HepG2 (cell line): ENCODE measurements at regions not wholly inside any gene's neighbourhood (a gene's known extent, or its start where the extent isn't known, plus 50 kb on each side); places are given as distances from the start of the nearest gene placed in this dataset.

ENCODE experiments used
- ATAC-seq: fragments of 200-7000 bp; cut with Tn5 transposase; 3 replicates; pipeline ENCODE4 v1.9.1; 2020; ENCODE audit warnings: mild to moderate bottlenecking, moderate library complexity
- BruUV-seq: library from RNA; stranded (reverse); fragments of 400-500 nt; replicated peaks from 2 replicates; lab custom pipeline; 2021; lab: Mats Ljungman, UMichigan
- CTCF ChIA-PET: fragments of 300-600 bp; formaldehyde crosslinking; extraction: SDS; loops from one replicate; lab custom pipeline; 2021; ENCODE audit warnings: low total read pairs, inconsistent platforms, low intra/inter-chr PET ratio; lab: Yijun Ruan, JAX
- POLR2A ChIA-PET: fragments of 350-600 bp; sonication (Branson Sonifier 250); formaldehyde crosslinking; loops from one replicate; lab custom pipeline; 2020; ENCODE audit warnings: antibody characterized with exemption, inconsistent platforms; lab: Yijun Ruan, JAX
- DNase-seq: peaks from one replicate; pipeline ENCODE4 v3.0.0-alpha.2; 2015; ENCODE audit warnings: low spot score
- FAIRE-seq: peaks from 3 replicates; lab custom pipeline; 2011; peaks lifted over from hg19 to GRCh38; lab: Jason Lieb, UNC
- H2AFZ ChIP-seq: one replicate; pipeline ENCODE4 v1.6.1; 2011; ENCODE audit warnings: low read length, inconsistent platforms
- H3K27ac ChIP-seq: fragments of 300-600 bp; 3 replicates; pipeline ENCODE4 v1.8.0; 2011; ENCODE audit warnings: mixed run types, mild to moderate bottlenecking, mixed read lengths, low read length, inconsistent platforms; ENCODE audit not compliant: insufficient read depth; ENCODE audit errors: extremely low read length
- H3K27me3 ChIP-seq, 2 experiments: fragments of 200-600 bp in 1 of 2; 2 replicates in 1 of 2; 3 replicates in 1 of 2; pipeline versions ENCODE4 v1.6.0 to v1.8.0; 2011; ENCODE audit warnings: low read length in 2 of 2, mild to moderate bottlenecking in 2 of 2, moderate library complexity in 2 of 2, inconsistent platforms in 1 of 2; ENCODE audit not compliant: insufficient read depth in 2 of 2, control insufficient read depth in 1 of 2
- H3K36me3 ChIP-seq, 2 experiments: fragments of 200-600 bp in 1 of 2; replicated peaks in 1 of 2; 2 replicates in 1 of 2; 3 replicates in 1 of 2; pipeline versions ENCODE4 v1.5.1 to v1.8.0; 2011; ENCODE audit warnings: low read length in 2 of 2, inconsistent platforms in 1 of 2; ENCODE audit not compliant: insufficient read depth in 2 of 2, control insufficient read depth in 1 of 2
- H3K4me1 ChIP-seq: 2 replicates; pipeline ENCODE4 v1.5.1; 2012; ENCODE audit warnings: low read length, inconsistent platforms; ENCODE audit not compliant: insufficient read depth
- H3K4me2 ChIP-seq: 2 replicates; pipeline ENCODE4 v1.6.0; 2011; ENCODE audit warnings: low read depth, low read length, inconsistent platforms
- H3K4me3 ChIP-seq, 3 experiments: fragments of 200-600 bp in 1 of 3; sonication (generic), shearing (Covaris generic) in 1 of 3; replicated peaks in 1 of 3; 2 replicates each; pipeline ENCODE4 v1.5.1; 2011 to 2016; ENCODE audit warnings: low read length in 3 of 3, inconsistent platforms in 2 of 3, low read depth in 2 of 3, mild to moderate bottlenecking in 2 of 3, control low read depth in 1 of 3, mixed read lengths in 1 of 3; ENCODE audit not compliant: insufficient read depth in 1 of 3
- H3K79me2 ChIP-seq: one replicate; pipeline ENCODE4 v1.6.1; 2011; ENCODE audit warnings: low read length, inconsistent platforms; ENCODE audit not compliant: insufficient read depth
- H3K9ac ChIP-seq: 2 replicates; pipeline ENCODE4 v1.6.0; 2011; ENCODE audit warnings: mild to moderate bottlenecking, low read depth, low read length, inconsistent platforms; ENCODE audit not compliant: insufficient read depth
- H3K9me3 ChIP-seq: 2 replicates; pipeline ENCODE4 v1.5.1; 2012; ENCODE audit warnings: mild to moderate bottlenecking, low read length
- H4K20me1 ChIP-seq: 2 replicates; pipeline ENCODE4 v1.6.0; 2011; ENCODE audit warnings: inconsistent platforms, mild to moderate bottlenecking, low read length, moderate library complexity; ENCODE audit not compliant: insufficient read depth
- ATF1 ChIP-seq: IDR thresholded peaks from 2 replicates; pipeline ENCODE4 v1.6.1; 2016; ENCODE audit warnings: mild to moderate bottlenecking, control low read depth
- ATF7 ChIP-seq, 2 experiments: fragments of 450-650 bp in 1 of 2; sonication (generic) in 1 of 2; formaldehyde crosslinking in 1 of 2; IDR thresholded peaks; 2 replicates each; pipeline versions ENCODE4 v1.4.0 to v1.6.1; 2016 to 2020; ENCODE audit warnings: antibody characterized with exemption in 1 of 2, mild to moderate bottlenecking in 1 of 2, missing genetic modification reagents in 1 of 2
- HMG20A ChIP-seq: IDR thresholded peaks from 2 replicates; pipeline ENCODE4 v1.6.1; 2016; ENCODE audit warnings: borderline replicate concordance
- HNRNPH1 ChIP-seq: fragments of 200-400 bp; formaldehyde crosslinking; optimal IDR thresholded peaks from 2 replicates; pipeline ENCODE3; 2017; ENCODE audit warnings: mild to moderate bottlenecking, low read depth, low read length
- KLF11 ChIP-seq: IDR thresholded peaks from 2 replicates; pipeline ENCODE4 v1.6.1; 2016; ENCODE audit warnings: missing compliant biosample characterization
- KMT2B ChIP-seq: IDR thresholded peaks from 2 replicates; pipeline ENCODE4 v1.6.1; 2016; ENCODE audit warnings: missing genetic modification reagents, missing compliant biosample characterization
- MED1 ChIP-seq: sonication (generic); formaldehyde crosslinking; IDR thresholded peaks from 2 replicates; pipeline ENCODE4 v1.4.0; 2020; ENCODE audit warnings: missing genetic modification reagents
- NR1H2 ChIP-seq: sonication (generic); formaldehyde crosslinking; IDR thresholded peaks from 2 replicates; pipeline ENCODE4 v1.8.1; 2022; ENCODE audit warnings: low read depth, missing genetic modification reagents, borderline replicate concordance
- REXO4 ChIP-seq: sonication (generic); formaldehyde crosslinking; IDR thresholded peaks from 2 replicates; pipeline ENCODE4 v1.8.0; 2022; ENCODE audit warnings: missing genetic modification reagents, mild to moderate bottlenecking, borderline replicate concordance
- TAF1 ChIP-seq: sonication (generic); formaldehyde crosslinking; IDR thresholded peaks from 2 replicates; pipeline ENCODE4 v1.4.0; 2020; ENCODE audit warnings: missing genetic modification reagents
- TEAD3 ChIP-seq: optimal IDR thresholded peaks from 2 replicates; pipeline ENCODE3; 2016; ENCODE audit warnings: borderline replicate concordance
- TRIM24 ChIP-seq: sonication (generic); formaldehyde crosslinking; IDR thresholded peaks from 2 replicates; pipeline ENCODE4 v1.8.0; 2022; ENCODE audit warnings: mild to moderate bottlenecking, missing genetic modification reagents
- whole genome bisulfite sequencing: methylation state at CpG from one replicate; pipeline ENCODE4 v1.1.6; 2017; ENCODE audit warnings: low lambda C conversion rate; 5-methylcytosine and 5-hydroxymethylcytosine counted together
- in situ Hi-C: cut with HindIII; loops from 2 replicates; pipeline ENCODE4 v1.10.0; 2017; ENCODE audit warnings: low pct_unique_long_range_greater_than_20kb; ENCODE audit not compliant: extremely low pct_ligation_motif_present
- intact Hi-C: fragments of 100-400 bp; cut with micrococcal nuclease; formaldehyde crosslinking; loops from one replicate; pipeline ENCODE4 v1.10.0; 2022; ENCODE audit not compliant: unreplicated experiment
- TF ChIP-seq, protein P1 (sequence below): sonication (generic); formaldehyde crosslinking; IDR thresholded peaks from 2 replicates; pipeline ENCODE4 v1.4.0; 2020; ENCODE audit warnings: missing genetic modification reagents, borderline replicate concordance
- TF ChIP-seq, protein P2 (sequence below): sonication (generic); formaldehyde crosslinking; IDR thresholded peaks from 2 replicates; pipeline ENCODE4 v1.9.0; 2021; ENCODE audit warnings: missing genetic modification reagents, mild to moderate bottlenecking, borderline replicate concordance
- TF ChIP-seq, protein P3 (sequence below): sonication (generic); formaldehyde crosslinking; IDR thresholded peaks from 2 replicates; pipeline ENCODE4 v1.5.1; 2020; ENCODE audit warnings: missing genetic modification reagents, mild to moderate bottlenecking, borderline replicate concordance
- TF ChIP-seq, protein P4 (sequence below): conservative IDR thresholded peaks from 2 replicates; pipeline ENCODE4 v1.6.1; 2018; ENCODE audit warnings: missing genetic modification reagents
- TF ChIP-seq, protein P5 (sequence below): sonication (generic); formaldehyde crosslinking; IDR thresholded peaks from 2 replicates; pipeline ENCODE4 v1.4.0; 2020; ENCODE audit warnings: missing genetic modification reagents

DNA sequence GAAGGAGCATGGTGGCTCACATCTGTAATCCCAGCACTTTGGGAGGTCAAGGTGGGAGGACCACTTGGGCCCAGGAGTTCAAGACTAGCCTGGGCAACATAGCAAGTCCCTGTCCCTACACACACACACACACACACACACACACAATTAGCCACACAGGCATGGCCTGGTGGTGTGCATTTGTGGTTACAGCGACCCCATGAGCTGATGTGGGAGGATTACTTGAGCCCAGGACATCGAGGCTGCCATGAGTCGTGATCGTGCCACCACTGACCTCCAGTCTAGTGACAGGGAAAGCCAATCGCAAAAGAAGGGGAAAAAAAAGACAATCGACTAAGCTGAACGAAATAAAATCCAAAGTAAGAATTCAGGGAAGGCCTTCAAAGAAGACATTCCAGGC lies 67.9 kb downstream of the TBX3 start:
- DNase-seq = no peak
- Histone ChIP-seq H3K27ac (no peak overlapping the region), H3K27me3 (no peaks in the 10 kb centered on the region), H2AFZ (no peak overlapping the region), H3K9ac (no peak overlapping the region), H3K9me3 (no peaks in the 10 kb centered on the region), H3K4me3 (no peak overlapping the region), H4K20me1 (no peaks in the 10 kb centered on the region), H3K4me1 (peaks cover 44% of the 10 kb centered on the region), H3K4me2 (no peak overlapping the region), H3K36me3 (no peaks in the 10 kb centered on the region), H3K79me2 (no peaks in the 10 kb centered on the region)
- CTCF ChIA-PET = no interaction called here
- FAIRE-seq = no peak
- BruUV-seq = no TSS peak
- no peak for ATAC-seq
- in situ Hi-C loops = no loop called here
- 84% methylated on average over 7 of the region's 7 CpGs for WGBS
- POLR2A ChIA-PET = no interaction called here
- intact Hi-C loops = no loop called here
- TF ChIP-seq, protein P1, sequence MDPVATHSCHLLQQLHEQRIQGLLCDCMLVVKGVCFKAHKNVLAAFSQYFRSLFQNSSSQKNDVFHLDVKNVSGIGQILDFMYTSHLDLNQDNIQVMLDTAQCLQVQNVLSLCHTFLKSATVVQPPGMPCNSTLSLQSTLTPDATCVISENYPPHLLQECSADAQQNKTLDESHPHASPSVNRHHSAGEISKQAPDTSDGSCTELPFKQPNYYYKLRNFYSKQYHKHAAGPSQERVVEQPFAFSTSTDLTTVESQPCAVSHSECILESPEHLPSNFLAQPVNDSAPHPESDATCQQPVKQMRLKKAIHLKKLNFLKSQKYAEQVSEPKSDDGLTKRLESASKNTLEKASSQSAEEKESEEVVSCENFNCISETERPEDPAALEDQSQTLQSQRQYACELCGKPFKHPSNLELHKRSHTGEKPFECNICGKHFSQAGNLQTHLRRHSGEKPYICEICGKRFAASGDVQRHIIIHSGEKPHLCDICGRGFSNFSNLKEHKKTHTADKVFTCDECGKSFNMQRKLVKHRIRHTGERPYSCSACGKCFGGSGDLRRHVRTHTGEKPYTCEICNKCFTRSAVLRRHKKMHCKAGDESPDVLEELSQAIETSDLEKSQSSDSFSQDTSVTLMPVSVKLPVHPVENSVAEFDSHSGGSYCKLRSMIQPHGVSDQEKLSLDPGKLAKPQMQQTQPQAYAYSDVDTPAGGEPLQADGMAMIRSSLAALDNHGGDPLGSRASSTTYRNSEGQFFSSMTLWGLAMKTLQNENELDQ (CRISPR knock-in tag) = no peak
- no peak for TF ChIP-seq TRIM24 (CRISPR knock-in tag)
- TF ChIP-seq, protein P2, sequence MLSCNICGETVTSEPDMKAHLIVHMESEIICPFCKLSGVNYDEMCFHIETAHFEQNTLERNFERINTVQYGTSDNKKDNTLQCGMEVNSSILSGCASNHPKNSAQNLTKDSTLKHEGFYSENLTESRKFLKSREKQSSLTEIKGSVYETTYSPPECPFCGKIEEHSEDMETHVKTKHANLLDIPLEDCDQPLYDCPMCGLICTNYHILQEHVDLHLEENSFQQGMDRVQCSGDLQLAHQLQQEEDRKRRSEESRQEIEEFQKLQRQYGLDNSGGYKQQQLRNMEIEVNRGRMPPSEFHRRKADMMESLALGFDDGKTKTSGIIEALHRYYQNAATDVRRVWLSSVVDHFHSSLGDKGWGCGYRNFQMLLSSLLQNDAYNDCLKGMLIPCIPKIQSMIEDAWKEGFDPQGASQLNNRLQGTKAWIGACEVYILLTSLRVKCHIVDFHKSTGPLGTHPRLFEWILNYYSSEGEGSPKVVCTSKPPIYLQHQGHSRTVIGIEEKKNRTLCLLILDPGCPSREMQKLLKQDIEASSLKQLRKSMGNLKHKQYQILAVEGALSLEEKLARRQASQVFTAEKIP = no peak
- no peak for TF ChIP-seq HNRNPH1
- no peak for TF ChIP-seq MED1 (CRISPR knock-in tag)
- TF ChIP-seq HMG20A (CRISPR knock-in tag) = no peak
- TF ChIP-seq, protein P3, sequence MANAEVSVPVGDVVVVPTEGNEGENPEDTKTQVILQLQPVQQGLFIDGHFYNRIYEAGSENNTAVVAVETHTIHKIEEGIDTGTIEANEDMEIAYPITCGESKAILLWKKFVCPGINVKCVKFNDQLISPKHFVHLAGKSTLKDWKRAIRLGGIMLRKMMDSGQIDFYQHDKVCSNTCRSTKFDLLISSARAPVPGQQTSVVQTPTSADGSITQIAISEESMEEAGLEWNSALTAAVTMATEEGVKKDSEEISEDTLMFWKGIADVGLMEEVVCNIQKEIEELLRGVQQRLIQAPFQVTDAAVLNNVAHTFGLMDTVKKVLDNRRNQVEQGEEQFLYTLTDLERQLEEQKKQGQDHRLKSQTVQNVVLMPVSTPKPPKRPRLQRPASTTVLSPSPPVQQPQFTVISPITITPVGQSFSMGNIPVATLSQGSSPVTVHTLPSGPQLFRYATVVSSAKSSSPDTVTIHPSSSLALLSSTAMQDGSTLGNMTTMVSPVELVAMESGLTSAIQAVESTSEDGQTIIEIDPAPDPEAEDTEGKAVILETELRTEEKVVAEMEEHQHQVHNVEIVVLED (CRISPR knock-in tag) = no peak
- no peak for TF ChIP-seq TEAD3 (CRISPR knock-in tag)
- TF ChIP-seq KLF11 (CRISPR knock-in tag) = no peak
- TF ChIP-seq, protein P4, sequence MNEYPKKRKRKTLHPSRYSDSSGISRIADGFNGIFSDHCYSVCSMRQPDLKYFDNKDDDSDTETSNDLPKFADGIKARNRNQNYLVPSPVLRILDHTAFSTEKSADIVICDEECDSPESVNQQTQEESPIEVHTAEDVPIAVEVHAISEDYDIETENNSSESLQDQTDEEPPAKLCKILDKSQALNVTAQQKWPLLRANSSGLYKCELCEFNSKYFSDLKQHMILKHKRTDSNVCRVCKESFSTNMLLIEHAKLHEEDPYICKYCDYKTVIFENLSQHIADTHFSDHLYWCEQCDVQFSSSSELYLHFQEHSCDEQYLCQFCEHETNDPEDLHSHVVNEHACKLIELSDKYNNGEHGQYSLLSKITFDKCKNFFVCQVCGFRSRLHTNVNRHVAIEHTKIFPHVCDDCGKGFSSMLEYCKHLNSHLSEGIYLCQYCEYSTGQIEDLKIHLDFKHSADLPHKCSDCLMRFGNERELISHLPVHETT (CRISPR knock-in tag) = no peak
- no peak for TF ChIP-seq REXO4 (CRISPR knock-in tag)
- no peak for TF ChIP-seq NR1H2
- TF ChIP-seq ATF7 (IDR thresholded peaks at IDR 0.05) = no peak
- no peak for TF ChIP-seq ATF7 (CRISPR knock-in tag; IDR thresholded peaks at IDR 0.05)
- TF ChIP-seq, protein P5, sequence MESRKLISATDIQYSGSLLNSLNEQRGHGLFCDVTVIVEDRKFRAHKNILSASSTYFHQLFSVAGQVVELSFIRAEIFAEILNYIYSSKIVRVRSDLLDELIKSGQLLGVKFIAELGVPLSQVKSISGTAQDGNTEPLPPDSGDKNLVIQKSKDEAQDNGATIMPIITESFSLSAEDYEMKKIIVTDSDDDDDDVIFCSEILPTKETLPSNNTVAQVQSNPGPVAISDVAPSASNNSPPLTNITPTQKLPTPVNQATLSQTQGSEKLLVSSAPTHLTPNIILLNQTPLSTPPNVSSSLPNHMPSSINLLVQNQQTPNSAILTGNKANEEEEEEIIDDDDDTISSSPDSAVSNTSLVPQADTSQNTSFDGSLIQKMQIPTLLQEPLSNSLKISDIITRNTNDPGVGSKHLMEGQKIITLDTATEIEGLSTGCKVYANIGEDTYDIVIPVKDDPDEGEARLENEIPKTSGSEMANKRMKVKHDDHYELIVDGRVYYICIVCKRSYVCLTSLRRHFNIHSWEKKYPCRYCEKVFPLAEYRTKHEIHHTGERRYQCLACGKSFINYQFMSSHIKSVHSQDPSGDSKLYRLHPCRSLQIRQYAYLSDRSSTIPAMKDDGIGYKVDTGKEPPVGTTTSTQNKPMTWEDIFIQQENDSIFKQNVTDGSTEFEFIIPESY (CRISPR knock-in tag) = no peak
- no peak for TF ChIP-seq KMT2B
- no peak for TF ChIP-seq TAF1 (CRISPR knock-in tag)
- TF ChIP-seq ATF1 (CRISPR knock-in tag) = no peak
